ENCODE measurements at regions not wholly inside any gene's neighbourhood (a gene's known extent, or its start where the extent isn't known, plus 50 kb on each side); places are given as distances from the start of the nearest gene placed in this dataset.

DNA sequence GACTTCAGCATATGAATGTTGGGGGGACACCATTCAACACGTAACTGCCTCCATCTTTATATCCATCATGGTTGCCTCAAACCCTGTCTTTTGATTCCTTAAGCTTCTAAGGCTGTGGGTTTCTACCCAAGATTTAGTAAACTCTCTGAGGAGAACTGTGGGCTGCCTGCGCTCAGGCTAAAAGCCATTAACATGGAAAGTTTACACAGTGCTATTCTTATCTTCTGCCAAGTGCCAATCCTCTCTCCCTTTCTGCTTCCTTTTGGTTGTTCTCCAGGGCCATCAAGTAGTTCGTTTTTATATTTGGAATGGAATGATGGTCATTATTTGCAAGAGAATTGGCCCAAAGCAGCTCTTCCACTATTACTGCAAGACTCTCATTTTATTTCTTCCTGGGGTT lies 97.3 kb upstream of the KLF14 start:
- Histone ChIP-seq H3K4me3 (no peak overlapping the region), H3K27ac (no peak overlapping the region), H3K27me3 (no peaks in the 10 kb centered on the region), H3K36me3 (no peaks in the 10 kb centered on the region), H3K4me1 (no peaks in the 10 kb centered on the region), H3K9me3 (peaks cover 0 to 9% (median 0%) of the 10 kb centered on the region in 4 donors)
- TF ChIP-seq, protein P1, sequence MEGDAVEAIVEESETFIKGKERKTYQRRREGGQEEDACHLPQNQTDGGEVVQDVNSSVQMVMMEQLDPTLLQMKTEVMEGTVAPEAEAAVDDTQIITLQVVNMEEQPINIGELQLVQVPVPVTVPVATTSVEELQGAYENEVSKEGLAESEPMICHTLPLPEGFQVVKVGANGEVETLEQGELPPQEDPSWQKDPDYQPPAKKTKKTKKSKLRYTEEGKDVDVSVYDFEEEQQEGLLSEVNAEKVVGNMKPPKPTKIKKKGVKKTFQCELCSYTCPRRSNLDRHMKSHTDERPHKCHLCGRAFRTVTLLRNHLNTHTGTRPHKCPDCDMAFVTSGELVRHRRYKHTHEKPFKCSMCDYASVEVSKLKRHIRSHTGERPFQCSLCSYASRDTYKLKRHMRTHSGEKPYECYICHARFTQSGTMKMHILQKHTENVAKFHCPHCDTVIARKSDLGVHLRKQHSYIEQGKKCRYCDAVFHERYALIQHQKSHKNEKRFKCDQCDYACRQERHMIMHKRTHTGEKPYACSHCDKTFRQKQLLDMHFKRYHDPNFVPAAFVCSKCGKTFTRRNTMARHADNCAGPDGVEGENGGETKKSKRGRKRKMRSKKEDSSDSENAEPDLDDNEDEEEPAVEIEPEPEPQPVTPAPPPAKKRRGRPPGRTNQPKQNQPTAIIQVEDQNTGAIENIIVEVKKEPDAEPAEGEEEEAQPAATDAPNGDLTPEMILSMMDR (IDR thresholded peaks at IDR 0.05) = no peak
- TF ChIP-seq POLR2A (IDR thresholded peaks at IDR 0.05) = no peak
- DNase-seq (no peak), ATAC-seq (no peak)
- intact Hi-C loops (cut with DNase I) = no loop called here
- WGBS (ENCODE audit: insufficient coverage, low coverage, low lambda C conversion rate, missing lambda C conversion rate) = 62% methylated on average over 3 of the region's 3 CpGs

DNA sequence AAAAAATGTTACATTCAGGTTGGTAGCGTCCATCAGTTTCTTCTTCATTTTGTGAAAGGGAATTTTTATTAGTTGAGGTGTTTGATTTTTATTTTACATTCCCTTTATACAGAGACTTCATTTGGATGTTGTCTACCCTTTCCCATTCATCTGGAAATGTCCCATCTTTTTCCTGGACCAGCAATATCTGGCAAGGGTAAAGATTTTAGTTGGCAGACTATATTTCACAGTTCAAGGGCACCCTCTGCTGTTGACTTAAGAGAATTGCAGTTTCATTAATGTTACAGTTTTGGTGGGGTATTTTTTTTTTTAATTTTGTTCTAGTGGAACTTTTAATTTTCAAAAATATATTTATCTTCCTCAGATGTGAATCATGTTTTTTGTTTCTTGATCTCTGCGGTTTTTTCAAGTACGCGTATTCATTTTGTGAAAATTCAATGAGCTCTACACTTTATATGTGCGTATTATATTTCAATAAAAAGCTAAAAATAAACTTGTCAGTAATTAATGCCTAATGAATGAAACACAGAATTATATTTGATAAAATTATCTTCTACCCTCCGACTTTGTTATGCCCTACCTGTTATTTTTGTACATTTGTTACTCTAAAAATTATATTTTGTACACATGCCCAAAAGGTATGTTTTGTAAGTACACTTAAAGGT lies 97.9 kb upstream of the KLF14 start:
- intact Hi-C loops (cut with DNase I) = no loop called here
- H3K27ac ChIP-seq = no peak overlapping the region
- 31% methylated on average over 6 of the region's 6 CpGs for WGBS (ENCODE audit: insufficient coverage, low coverage, low lambda C conversion rate, missing lambda C conversion rate)
- no peak for DNase-seq
- H3K27me3 ChIP-seq = no peaks in the 10 kb centered on the region
- peak; percentile 60 to 70 (median 68) for ATAC-seq
- TF ChIP-seq POLR2A (IDR thresholded peaks at IDR 0.05) = no peak
- TF ChIP-seq, protein P1 (IDR thresholded peaks at IDR 0.05) = peak; percentile 61 to 79 (median 72)
- H3K9me3 ChIP-seq = peaks cover 0 to 4% (median 0%) of the 10 kb centered on the region in 4 donors
- no peaks in the 10 kb centered on the region for H3K36me3 ChIP-seq
- no peak overlapping the region for H3K4me3 ChIP-seq
- no peaks in the 10 kb centered on the region for H3K4me1 ChIP-seq

DNA sequence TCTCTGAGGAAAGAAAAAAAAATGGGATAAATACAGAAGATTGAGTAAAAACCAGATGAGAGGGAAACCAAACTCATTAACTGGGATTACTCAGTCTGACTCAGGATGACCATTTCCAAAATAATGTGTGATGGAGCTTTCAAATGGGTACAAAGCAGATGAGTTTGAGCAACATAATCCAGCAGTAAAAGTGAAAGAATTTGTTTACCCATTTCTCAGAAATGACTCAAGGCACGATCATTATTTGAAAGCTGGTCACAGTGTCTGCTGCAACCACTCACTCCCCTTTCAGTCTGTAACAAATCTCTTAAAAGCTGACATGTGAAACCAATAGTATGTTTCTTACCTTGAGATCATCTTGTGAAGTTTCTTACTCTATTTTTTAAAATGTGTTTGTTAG lies 104.7 kb upstream of the KLF14 start:
- DNase-seq = no peak
- H3K9me3 ChIP-seq = no peaks in the 10 kb centered on the region
- no peak for ATAC-seq
- H3K36me3 ChIP-seq = no peaks in the 10 kb centered on the region
- 64% methylated on average over 1 of the region's 1 CpG for WGBS (ENCODE audit: insufficient coverage, low coverage, low lambda C conversion rate, missing lambda C conversion rate)
- no peaks in the 10 kb centered on the region for H3K27me3 ChIP-seq
- no peak overlapping the region for H3K4me3 ChIP-seq
- TF ChIP-seq, protein P1 (IDR thresholded peaks at IDR 0.05) = no peak
- no peak for TF ChIP-seq POLR2A (IDR thresholded peaks at IDR 0.05)
- no peak overlapping the region for H3K27ac ChIP-seq
- H3K4me1 ChIP-seq = no peaks in the 10 kb centered on the region
- intact Hi-C loops (cut with DNase I) = no loop called here

DNA sequence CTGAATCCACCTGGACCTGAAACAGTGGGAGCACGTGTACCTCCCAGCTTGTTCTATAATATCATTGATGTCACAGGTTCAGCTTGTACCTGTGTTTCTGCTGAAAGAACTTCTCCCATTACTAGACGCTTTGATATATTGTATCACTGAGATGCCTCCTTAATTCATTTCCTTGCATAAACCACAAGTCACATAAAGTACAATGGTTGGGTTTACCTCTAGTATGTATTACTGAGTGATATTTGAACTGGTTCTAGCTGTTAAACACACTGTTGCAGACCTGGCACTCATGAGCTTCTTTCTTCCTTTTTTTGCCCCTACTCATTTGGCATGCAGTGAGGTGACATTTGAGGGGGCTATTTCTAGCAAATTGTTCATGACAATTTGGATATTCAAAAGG lies 106.6 kb upstream of the KLF14 start:
- H3K9me3 ChIP-seq = no peaks in the 10 kb centered on the region
- ATAC-seq = no peak
- no peaks in the 10 kb centered on the region for H3K27me3 ChIP-seq
- 63% methylated on average over 2 of the region's 2 CpGs for WGBS (ENCODE audit: insufficient coverage, low coverage, low lambda C conversion rate, missing lambda C conversion rate)
- no peaks in the 10 kb centered on the region for H3K4me1 ChIP-seq
- no peaks in the 10 kb centered on the region for H3K36me3 ChIP-seq
- H3K4me3 ChIP-seq = no peak overlapping the region
- H3K27ac ChIP-seq = no peak overlapping the region
- TF ChIP-seq POLR2A (IDR thresholded peaks at IDR 0.05) = no peak
- TF ChIP-seq, protein P1 (IDR thresholded peaks at IDR 0.05) = no peak
- DNase-seq = no peak
- intact Hi-C loops (cut with DNase I) = no loop called here
